ENCODE measurements at regions not wholly inside any gene's neighbourhood (a gene's known extent, or its start where the extent isn't known, plus 50 kb on each side); places are given as distances from the start of the nearest gene placed in this dataset.

GRCh38 chr21:28445141-28445830 is 547.4 kb downstream of the LTN1 start:
- ChIA-PET CTCF (no interaction called here), POLR2A (no interaction called here)
- no peak for DNase-seq (ENCODE audit: extremely low spot score)
- no peak for TF ChIP-seq FOXM1 (IDR thresholded peaks at IDR 0.05; ENCODE audit: borderline replicate concordance)
- no peak for TF ChIP-seq PKNOX1 (IDR thresholded peaks at IDR 0.05)
- no peak for TF ChIP-seq BHLHE40 (IDR thresholded peaks at IDR 0.05; ENCODE audit: borderline replicate concordance)
- no peak for TF ChIP-seq ARNT (IDR thresholded peaks at IDR 0.05)
- TF ChIP-seq ZNF384 (IDR thresholded peaks at IDR 0.05) = no peak
- TF ChIP-seq HDGF (IDR thresholded peaks at IDR 0.05; ENCODE audit: borderline replicate concordance) = no peak
- no peak for TF ChIP-seq LEF1 (IDR thresholded peaks at IDR 0.05; ENCODE audit: borderline replicate concordance)
- no peak for TF ChIP-seq NFRKB (IDR thresholded peaks at IDR 0.05)
- no peak for TF ChIP-seq SUZ12 (IDR thresholded peaks at IDR 0.05)
- TF ChIP-seq L3MBTL2 (conservative IDR thresholded peaks at IDR 0.05) = no peak
- TF ChIP-seq ELF4 (IDR thresholded peaks at IDR 0.05) = no peak
- no peak for TF ChIP-seq TARDBP (IDR thresholded peaks at IDR 0.05)

- TF ChIP-seq SP1 (IDR thresholded peaks at IDR 0.05) = no peak
- no peak for TF ChIP-seq L3MBTL2 (conservative IDR thresholded peaks at IDR 0.05)
- no peak for TF ChIP-seq BHLHE40 (IDR thresholded peaks at IDR 0.05; ENCODE audit: borderline replicate concordance)
- no peak for TF ChIP-seq SUZ12 (IDR thresholded peaks at IDR 0.05)
- no peak for TF ChIP-seq HDGF (IDR thresholded peaks at IDR 0.05; ENCODE audit: borderline replicate concordance)
- no peak for TF ChIP-seq ZNF384 (IDR thresholded peaks at IDR 0.05)
- TF ChIP-seq FOXK2 (IDR thresholded peaks at IDR 0.05) = no peak
- no peak for TF ChIP-seq LEF1 (IDR thresholded peaks at IDR 0.05; ENCODE audit: borderline replicate concordance)
- TF ChIP-seq ELF4 (IDR thresholded peaks at IDR 0.05) = no peak
- TF ChIP-seq FOXA1 (IDR thresholded peaks at IDR 0.05) = no peak
- TF ChIP-seq ARNT (IDR thresholded peaks at IDR 0.05) = no peak
- TF ChIP-seq CTBP1 (IDR thresholded peaks at IDR 0.05; ENCODE audit: borderline replicate concordance) = no peak
- no peak for TF ChIP-seq NFRKB (IDR thresholded peaks at IDR 0.05)
- no peak for TF ChIP-seq PKNOX1 (IDR thresholded peaks at IDR 0.05)
- TF ChIP-seq TARDBP (IDR thresholded peaks at IDR 0.05) = no peak
- no peak for TF ChIP-seq FOXM1 (IDR thresholded peaks at IDR 0.05; ENCODE audit: borderline replicate concordance)
- POLR2A ChIA-PET = no interaction called here
These were observed 548.1 kb downstream of the LTN1 start for GRCh38 chr21:28444557-28444956.

GRCh38 chr21:28444111-28444510 is 548.6 kb downstream of the LTN1 start:
- POLR2A ChIA-PET = no interaction called here
- TF ChIP-seq BHLHE40 (IDR thresholded peaks at IDR 0.05; ENCODE audit: borderline replicate concordance) = no peak
- TF ChIP-seq HDGF (IDR thresholded peaks at IDR 0.05; ENCODE audit: borderline replicate concordance) = no peak
- TF ChIP-seq TARDBP (IDR thresholded peaks at IDR 0.05) = no peak
- TF ChIP-seq NFRKB (IDR thresholded peaks at IDR 0.05) = no peak
- TF ChIP-seq FOXK2 (IDR thresholded peaks at IDR 0.05) = no peak
- no peak for TF ChIP-seq SUZ12 (IDR thresholded peaks at IDR 0.05)
- no peak for TF ChIP-seq PKNOX1 (IDR thresholded peaks at IDR 0.05)
- no peak for TF ChIP-seq ZNF384 (IDR thresholded peaks at IDR 0.05)
- no peak for TF ChIP-seq SP1 (IDR thresholded peaks at IDR 0.05)
- no peak for TF ChIP-seq L3MBTL2 (conservative IDR thresholded peaks at IDR 0.05)
- no peak for TF ChIP-seq LEF1 (IDR thresholded peaks at IDR 0.05; ENCODE audit: borderline replicate concordance)
- no peak for TF ChIP-seq FOXA1 (IDR thresholded peaks at IDR 0.05)
- TF ChIP-seq FOXM1 (IDR thresholded peaks at IDR 0.05; ENCODE audit: borderline replicate concordance) = no peak
- no peak for TF ChIP-seq ELF4 (IDR thresholded peaks at IDR 0.05)
- no peak for TF ChIP-seq ARNT (IDR thresholded peaks at IDR 0.05)
- no peak for TF ChIP-seq CTBP1 (IDR thresholded peaks at IDR 0.05; ENCODE audit: borderline replicate concordance)
- no peak for DNase-seq (ENCODE audit: extremely low spot score)
- CTCF ChIA-PET = no interaction called here

More at GRCh38 chr21:28444557-28444956, 548.1 kb downstream of the LTN1 start:
- CTCF ChIA-PET = no interaction called here
- DNase-seq (ENCODE audit: extremely low spot score) = no peak

- no peak for DNase-seq (ENCODE audit: extremely low spot score)
- POLR2A ChIA-PET = no interaction called here
- CTCF ChIA-PET = no interaction called here
- TF ChIP-seq HDGF (IDR thresholded peaks at IDR 0.05; ENCODE audit: borderline replicate concordance) (no peak), FOXM1 (IDR thresholded peaks at IDR 0.05; ENCODE audit: borderline replicate concordance) (no peak), FOXK2 (IDR thresholded peaks at IDR 0.05) (no peak), TARDBP (IDR thresholded peaks at IDR 0.05) (no peak), CTBP1 (IDR thresholded peaks at IDR 0.05; ENCODE audit: borderline replicate concordance) (no peak), BHLHE40 (IDR thresholded peaks at IDR 0.05; ENCODE audit: borderline replicate concordance) (no peak), NFRKB (IDR thresholded peaks at IDR 0.05) (no peak), ZNF384 (IDR thresholded peaks at IDR 0.05) (no peak), ELF4 (IDR thresholded peaks at IDR 0.05) (no peak), L3MBTL2 (conservative IDR thresholded peaks at IDR 0.05) (no peak), SP1 (IDR thresholded peaks at IDR 0.05) (no peak), ARNT (IDR thresholded peaks at IDR 0.05) (no peak), PKNOX1 (IDR thresholded peaks at IDR 0.05) (no peak), SUZ12 (IDR thresholded peaks at IDR 0.05) (no peak), LEF1 (IDR thresholded peaks at IDR 0.05; ENCODE audit: borderline replicate concordance) (no peak), FOXA1 (IDR thresholded peaks at IDR 0.05) (no peak)
These were observed 550.1 kb downstream of the LTN1 start for GRCh38 chr21:28442624-28443023.

GRCh38 chr21:28442085-28442484 is 550.6 kb downstream of the LTN1 start:
- ChIA-PET CTCF (no interaction called here), POLR2A (no interaction called here)
- TF ChIP-seq ZNF384 (IDR thresholded peaks at IDR 0.05) = no peak
- no peak for TF ChIP-seq FOXM1 (IDR thresholded peaks at IDR 0.05; ENCODE audit: borderline replicate concordance)
- TF ChIP-seq LEF1 (IDR thresholded peaks at IDR 0.05; ENCODE audit: borderline replicate concordance) = no peak
- TF ChIP-seq SUZ12 (IDR thresholded peaks at IDR 0.05) = no peak
- no peak for TF ChIP-seq FOXA1 (IDR thresholded peaks at IDR 0.05)
- TF ChIP-seq PKNOX1 (IDR thresholded peaks at IDR 0.05) = no peak
- TF ChIP-seq ELF4 (IDR thresholded peaks at IDR 0.05) = no peak
- TF ChIP-seq CTBP1 (IDR thresholded peaks at IDR 0.05; ENCODE audit: borderline replicate concordance) = no peak
- DNase-seq (ENCODE audit: extremely low spot score) = no peak

All from HEK293T (cell line).